GM21423 (cell line): ENCODE measurements at regions not wholly inside any gene's neighbourhood (a gene's known extent, or its start where the extent isn't known, plus 50 kb on each side); places are given as distances from the start of the nearest gene placed in this dataset.
"Not testable (repeated sequence)": the region's sequence is repeated elsewhere in the genome, so short reads cannot be mapped to it uniquely, and the experiment has no call there.

Experiments
- ATAC-seq: cut with Tn5 transposase; IDR thresholded peaks from one replicate; pipeline ENCODE4 v1.9.1; 2021; ENCODE audit warnings: mild to moderate bottlenecking, moderate library complexity; ENCODE audit not compliant: unreplicated experiment

- ATAC-seq, result no peak
These were observed 386.3 kb upstream of the CHAC2 start for GRCh38 chr2:53381271-53381670.

GRCh38 chr2:53379547-53379946 lies 388.1 kb upstream of the CHAC2 start:
- no peak for ATAC-seq

- no peak for ATAC-seq
These were observed 388.8 kb upstream of the CHAC2 start for GRCh38 chr2:53378791-53379190.

- no peak for ATAC-seq
These were observed 394.5 kb upstream of the CHAC2 start for GRCh38 chr2:53373126-53373525.

- no peak for ATAC-seq
These were observed 401.1 kb upstream of the CHAC2 start for GRCh38 chr2:53366543-53366942.

- no peak for ATAC-seq
These were observed 404.7 kb upstream of the CHAC2 start for GRCh38 chr2:53362934-53363333.

- no peak for ATAC-seq
These were observed 411.2 kb upstream of the CHAC2 start for GRCh38 chr2:53356291-53356905.

GRCh38 chr2:53353135-53354114 lies 414.2 kb upstream of the CHAC2 start:
- ATAC-seq, result no peak

GRCh38 chr2:53347269-53347668 lies 420.3 kb upstream of the CHAC2 start:
- ATAC-seq, result no peak

- no peak for ATAC-seq
These were observed 425.4 kb upstream of the CHAC2 start for GRCh38 chr2:53342248-53342647.

GRCh38 chr2:53334610-53335009 lies 433.0 kb upstream of the CHAC2 start:
- ATAC-seq, result no peak

- no peak for ATAC-seq
These were observed 435.9 kb upstream of the CHAC2 start for GRCh38 chr2:53331667-53332066.

- no peak for ATAC-seq
These were observed 449.7 kb upstream of the CHAC2 start for GRCh38 chr2:53317861-53318260.

- no peak for ATAC-seq
These were observed 452.5 kb upstream of the CHAC2 start for GRCh38 chr2:53315149-53315548.

- ATAC-seq, result no peak
These were observed 452.9 kb upstream of the CHAC2 start for GRCh38 chr2:53314718-53315117.

- not testable (repeated sequence) for ATAC-seq
These were observed 454.0 kb upstream of the CHAC2 start for GRCh38 chr2:53313644-53314043.

GRCh38 chr2:53312721-53313120 lies 454.9 kb upstream of the CHAC2 start:
- ATAC-seq, result no peak

GRCh38 chr2:53312181-53312580 lies 455.4 kb upstream of the CHAC2 start:
- ATAC-seq, result no peak

- ATAC-seq, result no peak
These were observed 464.5 kb upstream of the CHAC2 start for GRCh38 chr2:53303012-53303578.

GRCh38 chr2:53302455-53302854 lies 465.1 kb upstream of the CHAC2 start:
- ATAC-seq, result no peak

GRCh38 chr2:53289309-53290006 lies 478.1 kb upstream of the CHAC2 start:
- no peak for ATAC-seq
